ELF-1 (cell line): ENCODE measurements at regions not wholly inside any gene's neighbourhood (a gene's known extent, or its start where the extent isn't known, plus 50 kb on each side); places are given as distances from the start of the nearest gene placed in this dataset.
"Not testable (repeated sequence)": the region's sequence is repeated elsewhere in the genome, so short reads cannot be mapped to it uniquely, and the experiment has no call there.

Source experiments
- DNase-seq: peaks from one replicate; pipeline ENCODE4 v3.0.0-alpha.2; 2016; ENCODE audit warnings: low read depth, low spot score

- DNase-seq = no peak
These were observed 480.7 kb downstream of the HTR1B start for GRCh38 chr6:76982476-76983199.

- no peak for DNase-seq
These were observed 490.8 kb downstream of the HTR1B start for GRCh38 chr6:76972474-76972873.

GRCh38 chr6:76959177-76959576 is 504.1 kb downstream of the HTR1B start:
- peak; percentile 65 for DNase-seq

GRCh38 chr6:76942203-76942966 is 520.9 kb downstream of the HTR1B start:
- peak; percentile 34 for DNase-seq

GRCh38 chr6:76940191-76940590 is 523.1 kb downstream of the HTR1B start:
- DNase-seq = no peak

- DNase-seq = no peak
These were observed 548.6 kb downstream of the HTR1B start for GRCh38 chr6:76914737-76915136.

GRCh38 chr6:76905541-76905940 is 557.8 kb downstream of the HTR1B start:
- DNase-seq = not testable (repeated sequence)

GRCh38 chr6:76892542-76892941 is 570.7 kb downstream of the HTR1B start:
- DNase-seq = no peak

GRCh38 chr6:76888351-76888750 is 574.9 kb downstream of the HTR1B start:
- DNase-seq = no peak

- no peak for DNase-seq
These were observed 576.4 kb downstream of the HTR1B start for GRCh38 chr6:76886900-76887299.

GRCh38 chr6:76885861-76886301 is 577.4 kb downstream of the HTR1B start:
- no peak for DNase-seq

- DNase-seq = no peak
These were observed 581.9 kb downstream of the HTR1B start for GRCh38 chr6:76881414-76881813.

- peak; percentile 84 for DNase-seq
These were observed 586.3 kb downstream of the HTR1B start for GRCh38 chr6:76876922-76877553.

- DNase-seq = not testable (repeated sequence)
These were observed 586.9 kb downstream of the HTR1B start for GRCh38 chr6:76876430-76876829.

- no peak for DNase-seq
These were observed 596.1 kb downstream of the HTR1B start for GRCh38 chr6:76867182-76867581.

GRCh38 chr6:76866091-76866915 is 597.0 kb downstream of the HTR1B start:
- no peak for DNase-seq

- DNase-seq = no peak
These were observed 600.4 kb downstream of the HTR1B start for GRCh38 chr6:76862936-76863335.

GRCh38 chr6:76861403-76861802 is 601.9 kb downstream of the HTR1B start:
- DNase-seq = peak; percentile 31

GRCh38 chr6:76856065-76856464 is 607.2 kb downstream of the HTR1B start:
- no peak for DNase-seq

GRCh38 chr6:76852776-76853175 is 610.5 kb downstream of the HTR1B start:
- DNase-seq = no peak

GRCh38 chr6:76849274-76849970 is 613.9 kb downstream of the HTR1B start:
- DNase-seq = peak; percentile 10
